ENCODE measurements at regions not wholly inside any gene's neighbourhood (a gene's known extent, or its start where the extent isn't known, plus 50 kb on each side); places are given as distances from the start of the nearest gene placed in this dataset.

DNA sequence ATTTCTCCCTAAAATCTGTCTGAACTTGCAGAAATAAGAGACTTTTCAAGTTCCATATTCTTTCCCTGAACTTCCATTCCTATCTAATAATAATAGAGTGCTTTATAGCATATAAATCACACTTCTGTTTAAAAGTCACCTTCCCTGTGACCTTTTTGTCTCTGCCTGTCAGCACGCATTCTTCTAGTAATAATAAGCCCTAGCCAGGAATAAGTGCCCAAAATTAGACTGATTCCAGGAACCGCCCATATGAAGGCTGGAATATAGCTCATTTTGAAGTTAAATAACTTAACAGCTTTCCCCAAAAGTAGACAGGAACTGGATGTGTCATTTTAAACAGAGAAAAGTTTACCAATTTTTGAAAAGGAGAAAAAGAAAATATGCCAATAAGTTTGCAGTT, 576.5 kb downstream of the EPHA4 start:
- TF ChIP-seq CTCF (IDR thresholded peaks at IDR 0.05) (no peak), EP300 (IDR thresholded peaks at IDR 0.05) (no peak)
